Tibial artery (tissue), 4 donors: ENCODE measurements at regions not wholly inside any gene's neighbourhood (a gene's known extent, or its start where the extent isn't known, plus 50 kb on each side); places are given as distances from the start of the nearest gene placed in this dataset.
"Not testable (repeated sequence)": the region's sequence is repeated elsewhere in the genome, so short reads cannot be mapped to it uniquely, and the experiment has no call there.

Source experiments
- DNase-seq, 2 donors: peaks; one replicate each; pipeline ENCODE4 v3.0.0-alpha.2; 2019
- H3K27ac ChIP-seq, 2 donors: fragments of 200-600 bp; sonication (generic) in 1 of 2; 1 replicate in 1 of 2; 2 replicates in 1 of 2; pipeline ENCODE4 v1.5.1; 2018 to 2019; ENCODE audit warnings: mild to moderate bottlenecking in 1 of 2
- H3K27me3 ChIP-seq, 2 donors: fragments of 200-600 bp; sonication (generic) in 1 of 2; one replicate each; pipeline versions ENCODE4 v1.5.1 to v1.6.0; 2016 to 2019
- H3K36me3 ChIP-seq, 3 donors: fragments of 200-600 bp; sonication (generic) in 2 of 3; one replicate each; pipeline ENCODE4 v1.5.1; 2016 to 2019; ENCODE audit warnings: mild to moderate bottlenecking in 2 of 3
- H3K4me1 ChIP-seq, 4 donors: fragments of 200-600 bp; sonication (generic) in 2 of 4; 1 replicate in 3 of 4; 2 replicates in 1 of 4; pipeline ENCODE4 v1.5.1; 2016 to 2019
- H3K4me3 ChIP-seq, 2 donors: fragments of 200-600 bp; sonication (generic) in 1 of 2; 1 replicate in 1 of 2; 2 replicates in 1 of 2; pipeline ENCODE4 v1.5.1; 2018 to 2019; ENCODE audit warnings: mild to moderate bottlenecking in 2 of 2
- H3K9me3 ChIP-seq, 3 donors: fragments of 200-600 bp; sonication (generic) in 1 of 3; one replicate each; pipeline ENCODE4 v1.5.1; 2016 to 2019
- CTCF ChIP-seq, 2 experiments: fragments of 200-600 bp in 1 of 2; fragments of 450-650 bp in 1 of 2; IDR thresholded peaks; one replicate each; pipeline ENCODE4 v1.5.1; 2017 to 2019; ENCODE audit warnings: antibody characterized with exemption in 2 of 2, mild to moderate bottlenecking in 1 of 2, moderate library complexity in 1 of 2
- intact Hi-C: fragments of 100-400 bp; cut with DNase I; formaldehyde crosslinking; loops from one replicate; pipeline ENCODE4 v1.15.0; 2023; ENCODE audit warnings: low total_unique reads

- no peak for TF ChIP-seq CTCF (IDR thresholded peaks at IDR 0.05)
- DNase-seq: no peak
Observed at GRCh38 chr22:11360632-11361031, 4167.4 kb upstream of the OR11H1 start.

GRCh38 chr22:11361496-11361895 is 4166.5 kb upstream of the OR11H1 start:
- H3K36me3 ChIP-seq, H3K27ac ChIP-seq, intact Hi-C loops, H3K4me1 ChIP-seq, H3K27me3 ChIP-seq, DNase-seq, H3K4me3 ChIP-seq: not testable (repeated sequence)
- peaks cover 0 to 18% (median 6%) of the 10 kb centered on the region in 3 donors for H3K9me3 ChIP-seq

More at GRCh38 chr22:11360632-11361031, 4167.4 kb upstream of the OR11H1 start:
- no peaks in the 10 kb centered on the region for H3K27me3 ChIP-seq
- H3K4me1 ChIP-seq: no peaks in the 10 kb centered on the region
- intact Hi-C loops: no loop called here
- peaks cover 0 to 18% (median 6%) of the 10 kb centered on the region in 3 donors for H3K9me3 ChIP-seq
- H3K36me3 ChIP-seq: no peaks in the 10 kb centered on the region
- no peak overlapping the region for H3K4me3 ChIP-seq
- H3K27ac ChIP-seq: no peak overlapping the region

GRCh38 chr22:11369612-11370307 is 4158.2 kb upstream of the OR11H1 start:
- H3K36me3 ChIP-seq, H3K4me3 ChIP-seq, H3K27me3 ChIP-seq, H3K27ac ChIP-seq, H3K4me1 ChIP-seq, H3K9me3 ChIP-seq, DNase-seq, intact Hi-C loops: not testable (repeated sequence)

- H3K27ac ChIP-seq, H3K4me3 ChIP-seq, H3K36me3 ChIP-seq, intact Hi-C loops, H3K4me1 ChIP-seq, H3K27me3 ChIP-seq, H3K9me3 ChIP-seq, DNase-seq: not testable (repeated sequence)
Observed at GRCh38 chr22:11370311-11370710, 4157.7 kb upstream of the OR11H1 start.
